Endothelial cell of umbilical vein (primary cell): ENCODE measurements at regions not wholly inside any gene's neighbourhood (a gene's known extent, or its start where the extent isn't known, plus 50 kb on each side); places are given as distances from the start of the nearest gene placed in this dataset.

ENCODE experiments used
- BruUV-seq: library from RNA; stranded (reverse); fragments of 400-500 nt; replicated peaks from 2 replicates; lab custom pipeline; 2021; lab: Mats Ljungman, UMichigan
- CTCF ChIA-PET: fragments of 300-600, 350-600 bp; sonication (Branson Sonifier 250); formaldehyde crosslinking; loops from one replicate; lab custom pipeline; 2021; ENCODE audit warnings: antibody characterized with exemption, inconsistent platforms; lab: Charles Lee
- POLR2A ChIA-PET: fragments of 300-600, 350-600 bp; sonication (Branson Sonifier 250); formaldehyde crosslinking; loops from one replicate; lab custom pipeline; 2021; ENCODE audit warnings: antibody characterized with exemption, inconsistent platforms; lab: Charles Lee
- DNase-seq: peaks from one replicate; pipeline ENCODE4 v3.0.0-alpha.2; 2011; ENCODE audit warnings: low read depth, low spot score
- FAIRE-seq: peaks from 2 replicates; lab custom pipeline; 2011; peaks lifted over from hg19 to GRCh38; lab: Jason Lieb, UNC
- H2AFZ ChIP-seq: 2 replicates; pipeline ENCODE4 v1.6.0; 2012; ENCODE audit warnings: low read depth, low read length, control low read depth, inconsistent platforms
- H3K27ac ChIP-seq: 2 replicates; pipeline ENCODE4 v1.5.1; 2011; ENCODE audit warnings: low read depth, mild to moderate bottlenecking, control low read depth, low read length, moderate library complexity; ENCODE audit not compliant: insufficient read depth
- H3K27me3 ChIP-seq, 2 experiments: 2 replicates each; pipeline versions ENCODE4 v1.6.0 to v1.6.1; 2011; ENCODE audit warnings: low read length in 2 of 2, mixed read lengths in 1 of 2; ENCODE audit not compliant: control insufficient read depth in 2 of 2, insufficient read depth in 2 of 2
- H3K36me3 ChIP-seq, 2 experiments: 2 replicates in 1 of 2; 3 replicates in 1 of 2; pipeline ENCODE4 v1.5.1; 2011; ENCODE audit warnings: low read length in 2 of 2, mild to moderate bottlenecking in 1 of 2, moderate library complexity in 1 of 2; ENCODE audit not compliant: control insufficient read depth in 2 of 2, insufficient read depth in 2 of 2; ENCODE audit errors: extremely low read depth in 1 of 2
- H3K4me1 ChIP-seq: 3 replicates; pipeline ENCODE4 v1.5.1; 2011; ENCODE audit warnings: mild to moderate bottlenecking, low read length; ENCODE audit not compliant: control insufficient read depth, insufficient read depth; ENCODE audit errors: extremely low read depth
- H3K4me2 ChIP-seq: 2 replicates; pipeline ENCODE4 v1.6.1; 2011; ENCODE audit warnings: low read length, control low read depth, mixed read lengths; ENCODE audit not compliant: insufficient read depth
- H3K4me3 ChIP-seq, 3 experiments: fragments of 200-600 bp in 1 of 3; sonication (generic), shearing (Covaris generic) in 1 of 3; replicated peaks in 1 of 3; 2 replicates each; pipeline ENCODE4 v1.5.1; 2011 to 2016; ENCODE audit warnings: control low read depth in 3 of 3, low read length in 3 of 3, mild to moderate bottlenecking in 2 of 3, inconsistent platforms in 1 of 3, low read depth in 1 of 3, moderate library complexity in 1 of 3; ENCODE audit not compliant: insufficient read depth in 1 of 3
- H3K79me2 ChIP-seq: 2 replicates; pipeline ENCODE4 v1.6.0; 2012; ENCODE audit warnings: low read length, inconsistent platforms; ENCODE audit not compliant: control insufficient read depth, insufficient read depth
- H3K9ac ChIP-seq: replicated peaks from 2 replicates; pipeline ENCODE3; 2011; ENCODE audit warnings: low read length, control low read depth; ENCODE audit not compliant: insufficient read depth; ENCODE audit errors: extremely low read depth
- H3K9me1 ChIP-seq: replicated peaks from 3 replicates; pipeline ENCODE4 v1.6.0; 2011; ENCODE audit warnings: mild to moderate bottlenecking, low read length; ENCODE audit not compliant: control insufficient read depth, insufficient read depth; ENCODE audit errors: extremely low read depth
- H3K9me3 ChIP-seq: replicated peaks from 2 replicates; pipeline ENCODE4 v1.5.1; 2012; ENCODE audit warnings: low read length, inconsistent platforms; ENCODE audit not compliant: control insufficient read depth, insufficient read depth
- H4K20me1 ChIP-seq: replicated peaks from 2 replicates; pipeline ENCODE3; 2011; ENCODE audit warnings: mild to moderate bottlenecking, low read length; ENCODE audit not compliant: control insufficient read depth, insufficient read depth; ENCODE audit errors: extremely low read depth
- EZH2 ChIP-seq: IDR thresholded peaks from 2 replicates; pipeline ENCODE4 v1.6.1; 2012; ENCODE audit warnings: borderline replicate concordance, low read depth, mild to moderate bottlenecking, moderate library complexity, low read length, inconsistent platforms; ENCODE audit not compliant: severe bottlenecking
- FOS ChIP-seq: IDR thresholded peaks from 2 replicates; pipeline ENCODE4 v1.6.1; 2011; ENCODE audit warnings: mild to moderate bottlenecking, low read length, moderate library complexity, borderline replicate concordance; ENCODE audit not compliant: insufficient read depth
- JUN ChIP-seq: IDR thresholded peaks from 2 replicates; pipeline ENCODE4 v1.6.1; 2011; ENCODE audit warnings: borderline replicate concordance, low read depth; ENCODE audit not compliant: insufficient read length, insufficient read depth
- MYC ChIP-seq: IDR thresholded peaks from one replicate; pipeline ENCODE4 v1.6.1; 2011; ENCODE audit warnings: mild to moderate bottlenecking, low read depth, low read length
- dilution Hi-C: fragments of 300-500 bp; cut with MboI; formaldehyde crosslinking; loops from one replicate; pipeline ENCODE4 v1.15.0; 2019; ENCODE audit warnings: low sequenced_read_pairs; ENCODE audit not compliant: extremely low pct_ligation_motif_present
- intact Hi-C: fragments of 100-400 bp; cut with micrococcal nuclease; formaldehyde crosslinking; loops from one replicate; pipeline ENCODE4 v1.10.0; 2022

DNA sequence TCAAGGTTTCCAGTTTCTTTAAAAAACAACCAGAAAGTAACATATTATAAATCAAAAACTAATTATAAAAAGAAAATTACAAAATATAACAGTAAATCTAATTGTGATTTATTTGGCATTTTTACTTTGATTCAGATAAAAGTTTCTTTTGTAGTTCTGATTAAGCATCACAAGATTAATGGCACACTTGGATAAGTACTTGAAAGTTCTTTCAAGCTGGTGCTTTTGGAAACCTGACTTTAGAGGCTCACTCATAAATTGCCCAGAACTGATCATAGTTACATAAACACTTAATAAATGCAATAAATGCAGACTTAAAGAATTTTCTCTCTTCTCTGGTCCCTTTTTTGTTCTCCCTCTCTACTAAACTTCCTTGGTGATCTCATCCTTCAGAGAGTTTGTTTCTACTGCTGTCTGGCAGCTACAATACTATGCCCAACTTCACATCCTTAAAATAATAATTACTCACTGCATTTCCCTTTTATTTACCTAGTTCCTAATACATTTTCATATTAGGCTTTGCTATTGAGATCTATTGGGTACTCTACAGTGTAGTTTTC is 1417.0 kb downstream of the EFNB2 start:
- no peaks in the 10 kb centered on the region for H3K9me1 ChIP-seq
- H3K4me3 ChIP-seq, result no peak overlapping the region
- peak overlapping the region; percentile 59 for H3K27ac ChIP-seq
- no peaks in the 10 kb centered on the region for H3K9me3 ChIP-seq
- DNase-seq, result peak; percentile 63
- CTCF ChIA-PET, result interaction anchor here (0.6 to 1.2 kb wide), 2 partner anchors 9 to 105 kb away, joined by 3 read pairs; no protein-coding TSS in a partner anchor
- POLR2A ChIA-PET, result no interaction called here
- peak overlapping the region; percentile 57 for H3K4me2 ChIP-seq
- H4K20me1 ChIP-seq, result no peaks in the 10 kb centered on the region
- H3K27me3 ChIP-seq, result no peaks in the 10 kb centered on the region
- peaks cover 30% of the 10 kb centered on the region for H3K4me1 ChIP-seq
- peak; percentile 65 for TF ChIP-seq JUN
- TF ChIP-seq FOS, result peak; percentile 27
- TF ChIP-seq MYC, result no peak
- H3K9ac ChIP-seq, result no peak overlapping the region
- H3K36me3 ChIP-seq, result no peaks in the 10 kb centered on the region
- no TSS peak for BruUV-seq
- no peak overlapping the region for H2AFZ ChIP-seq
- intact Hi-C loops (loop anchor here (1.0 to 10.0 kb wide), 4 partner anchors 78 to 1414 kb away; no protein-coding TSS in a partner anchor), dilution Hi-C loops (no loop called here)
- H3K79me2 ChIP-seq, result no peaks in the 10 kb centered on the region
- no peak for FAIRE-seq

DNA sequence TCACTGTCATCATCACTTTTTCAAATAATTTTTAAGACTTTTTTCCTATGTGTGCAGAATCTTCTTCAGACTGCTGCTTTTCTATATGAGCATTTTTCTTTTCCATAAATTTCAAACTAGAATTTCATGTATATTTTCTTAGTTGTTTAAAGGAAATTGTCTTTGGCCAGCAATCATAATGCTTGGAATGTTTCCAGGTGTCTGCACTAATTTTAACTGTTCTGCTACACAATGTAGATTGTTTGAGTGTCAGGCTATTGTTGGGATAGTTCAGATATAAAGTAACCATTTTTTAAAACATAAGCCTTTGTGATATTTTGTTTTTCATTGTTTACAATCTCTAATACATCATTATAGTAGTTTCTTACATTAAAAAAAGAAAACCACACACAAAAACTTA is 1418.5 kb downstream of the EFNB2 start:
- H3K79me2 ChIP-seq, result no peaks in the 10 kb centered on the region
- FAIRE-seq (peak; percentile 70), DNase-seq (peak; percentile 90)
- no peaks in the 10 kb centered on the region for H3K9me1 ChIP-seq
- dilution Hi-C loops, result no loop called here
- POLR2A ChIA-PET, result no interaction called here
- H3K27me3 ChIP-seq, result no peaks in the 10 kb centered on the region
- intact Hi-C loops, result loop anchor here (5.0 to 10.0 kb wide), 2 partner anchors 318 to 1415 kb away; no protein-coding TSS in a partner anchor
- H3K9ac ChIP-seq, result peak overlapping the region; percentile 0
- H3K4me2 ChIP-seq, result peak overlapping the region; percentile 4
- no peak overlapping the region for H2AFZ ChIP-seq
- no peaks in the 10 kb centered on the region for H3K36me3 ChIP-seq
- TF ChIP-seq MYC (no peak), EZH2 (no peak)
- no TSS peak for BruUV-seq
- peaks cover 30% of the 10 kb centered on the region for H3K4me1 ChIP-seq
- H3K9me3 ChIP-seq, result no peaks in the 10 kb centered on the region
- no peak overlapping the region for H3K4me3 ChIP-seq
- H3K27ac ChIP-seq, result peak overlapping the region; percentile 52
- no peaks in the 10 kb centered on the region for H4K20me1 ChIP-seq
- CTCF ChIA-PET, result interaction anchor here (0.7 to 1.2 kb wide), 2 partner anchors 29 to 1418 kb away, joined by 3 to 5 read pairs; partner anchors contain the start of gene EFNB2
